ENCODE measurements at regions not wholly inside any gene's neighbourhood (a gene's known extent, or its start where the extent isn't known, plus 50 kb on each side); places are given as distances from the start of the nearest gene placed in this dataset.

DNA sequence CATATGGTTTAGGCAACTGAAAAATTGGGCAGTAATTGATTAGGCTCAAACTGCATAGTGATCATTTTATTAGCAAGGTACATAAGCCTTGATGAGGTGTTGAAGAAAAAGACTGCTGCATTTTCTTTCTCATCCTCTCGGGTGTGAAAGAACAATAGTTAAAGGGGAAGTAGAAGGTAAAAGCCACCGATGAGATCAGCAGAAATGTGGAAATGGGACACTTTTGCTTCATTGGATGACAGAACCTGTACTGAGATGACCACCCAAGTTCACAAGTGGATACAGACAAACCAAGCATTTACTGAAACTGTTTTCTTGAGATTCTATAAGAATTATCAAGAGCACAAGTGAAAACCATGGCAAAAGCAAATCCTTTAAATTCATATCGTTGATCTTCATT, 184.0 kb downstream of the TMX1 start (continued):
- TF ChIP-seq ZNF704 (tag by site-specific recombination; IDR thresholded peaks at IDR 0.05), result no peak

- ChIA-PET POLR2A (no interaction called here), CTCF (interaction anchor here (0.6 kb wide), 1 partner anchor 26 kb away, joined by 3 read pairs; no protein-coding TSS in a partner anchor)
- Histone ChIP-seq H3K36me3 (ENCODE audit: control insufficient read depth in 2 of 2, insufficient read depth in 1 of 2, low read length in 2 of 2) (no peaks in the 10 kb centered on the region), H3K4me3 (ENCODE audit: low read depth, low read length) (no peak overlapping the region), H3K4me1 (ENCODE audit: control insufficient read depth, insufficient read depth, low read length) (no peaks in the 10 kb centered on the region), H3K9me3 (ENCODE audit: control insufficient read depth, insufficient read depth, low read depth, low read length) (no peaks in the 10 kb centered on the region), H3K27ac (ENCODE audit: extremely low read depth, low read depth, low read length) (no peak overlapping the region)
- TF ChIP-seq ZNF548 (tag by site-specific recombination; IDR thresholded peaks at IDR 0.05), result no peak
Measured at GRCh38 chr14:51424561-51425251, 184.7 kb downstream of the TMX1 start.

DNA sequence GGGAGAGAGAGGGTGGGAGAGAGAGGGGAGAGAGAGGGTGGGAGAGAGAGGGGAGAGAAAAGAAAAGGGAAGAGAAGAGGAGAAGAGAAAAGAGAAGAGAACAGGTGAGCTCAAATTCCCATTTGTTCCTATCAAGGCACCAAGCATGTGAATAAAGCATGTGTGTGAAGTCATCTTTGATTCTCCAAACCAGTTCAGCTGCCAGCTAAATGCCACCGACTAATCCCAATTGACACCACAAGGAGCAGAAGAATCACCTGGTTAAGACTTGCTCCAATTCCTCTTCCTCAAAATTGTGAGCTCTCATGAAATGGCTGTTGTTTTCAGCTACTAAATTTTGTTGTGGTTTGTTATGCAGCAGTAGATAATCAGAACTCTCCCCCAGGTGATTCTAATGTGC, 188.9 kb downstream of the TMX1 start:
- no peak overlapping the region for H3K27ac ChIP-seq (ENCODE audit: extremely low read depth, low read depth, low read length)
- H3K9me3 ChIP-seq (ENCODE audit: control insufficient read depth, insufficient read depth, low read depth, low read length), result no peaks in the 10 kb centered on the region
- ChIA-PET POLR2A (no interaction called here), CTCF (no interaction called here)
- TF ChIP-seq ZSCAN18 (tag by site-specific recombination; IDR thresholded peaks at IDR 0.05) (no peak), ZNF610 (tag by site-specific recombination; IDR thresholded peaks at IDR 0.05; ENCODE audit: borderline replicate concordance) (no peak), ZNF391 (tag by site-specific recombination; IDR thresholded peaks at IDR 0.05; ENCODE audit: borderline replicate concordance, low read depth) (no peak), ZNF488 (tag by site-specific recombination; IDR thresholded peaks at IDR 0.05) (no peak), ZNF624 (tag by site-specific recombination; IDR thresholded peaks at IDR 0.05) (no peak), ZNF560 (tag by site-specific recombination; IDR thresholded peaks at IDR 0.05; ENCODE audit: borderline replicate concordance) (no peak), ZNF544 (tag by site-specific recombination; IDR thresholded peaks at IDR 0.05) (no peak), ZNF155 (tag by site-specific recombination; IDR thresholded peaks at IDR 0.05) (no peak), ZNF501 (tag by site-specific recombination; IDR thresholded peaks at IDR 0.05) (no peak)
- TF ChIP-seq, protein P1, sequence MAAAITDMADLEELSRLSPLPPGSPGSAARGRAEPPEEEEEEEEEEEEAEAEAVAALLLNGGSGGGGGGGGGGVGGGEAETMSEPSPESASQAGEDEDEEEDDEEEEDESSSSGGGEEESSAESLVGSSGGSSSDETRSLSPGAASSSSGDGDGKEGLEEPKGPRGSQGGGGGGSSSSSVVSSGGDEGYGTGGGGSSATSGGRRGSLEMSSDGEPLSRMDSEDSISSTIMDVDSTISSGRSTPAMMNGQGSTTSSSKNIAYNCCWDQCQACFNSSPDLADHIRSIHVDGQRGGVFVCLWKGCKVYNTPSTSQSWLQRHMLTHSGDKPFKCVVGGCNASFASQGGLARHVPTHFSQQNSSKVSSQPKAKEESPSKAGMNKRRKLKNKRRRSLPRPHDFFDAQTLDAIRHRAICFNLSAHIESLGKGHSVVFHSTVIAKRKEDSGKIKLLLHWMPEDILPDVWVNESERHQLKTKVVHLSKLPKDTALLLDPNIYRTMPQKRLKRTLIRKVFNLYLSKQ (tag by site-specific recombination; IDR thresholded peaks at IDR 0.05; ENCODE audit: borderline replicate concordance), result no peak
- no peaks in the 10 kb centered on the region for H3K36me3 ChIP-seq (ENCODE audit: control insufficient read depth in 2 of 2, insufficient read depth in 1 of 2, low read length in 2 of 2)
- no peaks in the 10 kb centered on the region for H3K4me1 ChIP-seq (ENCODE audit: control insufficient read depth, insufficient read depth, low read length)
- H3K4me3 ChIP-seq (ENCODE audit: low read depth, low read length), result no peak overlapping the region

DNA sequence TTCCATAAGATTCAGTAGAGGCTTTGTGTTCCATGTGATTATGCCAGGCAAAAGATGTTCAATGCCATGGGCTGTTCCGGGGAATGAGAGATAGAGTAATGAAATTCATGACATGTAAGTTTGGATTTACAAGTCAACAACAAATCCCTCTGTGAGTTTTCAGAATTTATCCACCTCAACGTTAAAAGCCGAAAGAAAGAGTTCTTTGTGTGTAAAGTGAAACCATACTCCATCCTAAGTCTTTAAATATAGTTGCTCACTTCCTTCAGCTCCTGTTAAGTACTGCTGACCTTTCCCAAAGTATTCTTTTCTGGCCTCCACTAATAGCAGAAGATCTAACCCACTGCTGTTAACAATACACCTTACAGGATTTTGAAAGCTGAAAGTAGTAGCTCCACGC, 190.0 kb downstream of the TMX1 start:
- H3K27ac ChIP-seq (ENCODE audit: extremely low read depth, low read depth, low read length), result no peak overlapping the region
- H3K4me1 ChIP-seq (ENCODE audit: control insufficient read depth, insufficient read depth, low read length), result no peaks in the 10 kb centered on the region
- no peaks in the 10 kb centered on the region for H3K9me3 ChIP-seq (ENCODE audit: control insufficient read depth, insufficient read depth, low read depth, low read length)
- no peaks in the 10 kb centered on the region for H3K36me3 ChIP-seq (ENCODE audit: control insufficient read depth in 2 of 2, insufficient read depth in 1 of 2, low read length in 2 of 2)
- ChIA-PET POLR2A (no interaction called here), CTCF (interaction anchor here (0.6 kb wide), 1 partner anchor 108 kb away, joined by 5 read pairs; no protein-coding TSS in a partner anchor)
- no peak overlapping the region for H3K4me3 ChIP-seq (ENCODE audit: low read depth, low read length)
- TF ChIP-seq ZNF391 (tag by site-specific recombination; IDR thresholded peaks at IDR 0.05; ENCODE audit: borderline replicate concordance, low read depth), result no peak
- no peak for TF ChIP-seq ZNF37A (tag by site-specific recombination; IDR thresholded peaks at IDR 0.05)
- TF ChIP-seq IKZF3 (tag by site-specific recombination; IDR thresholded peaks at IDR 0.05), result no peak
- TF ChIP-seq, protein P2, sequence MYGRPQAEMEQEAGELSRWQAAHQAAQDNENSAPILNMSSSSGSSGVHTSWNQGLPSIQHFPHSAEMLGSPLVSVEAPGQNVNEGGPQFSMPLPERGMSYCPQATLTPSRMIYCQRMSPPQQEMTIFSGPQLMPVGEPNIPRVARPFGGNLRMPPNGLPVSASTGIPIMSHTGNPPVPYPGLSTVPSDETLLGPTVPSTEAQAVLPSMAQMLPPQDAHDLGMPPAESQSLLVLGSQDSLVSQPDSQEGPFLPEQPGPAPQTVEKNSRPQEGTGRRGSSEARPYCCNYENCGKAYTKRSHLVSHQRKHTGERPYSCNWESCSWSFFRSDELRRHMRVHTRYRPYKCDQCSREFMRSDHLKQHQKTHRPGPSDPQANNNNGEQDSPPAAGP (tag by site-specific recombination; IDR thresholded peaks at IDR 0.05), result no peak
- no peak for TF ChIP-seq ZFP37 (tag by site-specific recombination; IDR thresholded peaks at IDR 0.05)
- TF ChIP-seq, protein P3, sequence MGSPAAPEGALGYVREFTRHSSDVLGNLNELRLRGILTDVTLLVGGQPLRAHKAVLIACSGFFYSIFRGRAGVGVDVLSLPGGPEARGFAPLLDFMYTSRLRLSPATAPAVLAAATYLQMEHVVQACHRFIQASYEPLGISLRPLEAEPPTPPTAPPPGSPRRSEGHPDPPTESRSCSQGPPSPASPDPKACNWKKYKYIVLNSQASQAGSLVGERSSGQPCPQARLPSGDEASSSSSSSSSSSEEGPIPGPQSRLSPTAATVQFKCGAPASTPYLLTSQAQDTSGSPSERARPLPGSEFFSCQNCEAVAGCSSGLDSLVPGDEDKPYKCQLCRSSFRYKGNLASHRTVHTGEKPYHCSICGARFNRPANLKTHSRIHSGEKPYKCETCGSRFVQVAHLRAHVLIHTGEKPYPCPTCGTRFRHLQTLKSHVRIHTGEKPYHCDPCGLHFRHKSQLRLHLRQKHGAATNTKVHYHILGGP (tag by site-specific recombination; IDR thresholded peaks at IDR 0.05), result no peak
- no peak for TF ChIP-seq ZNF146 (tag by site-specific recombination; IDR thresholded peaks at IDR 0.05)
- no peak for TF ChIP-seq ZFP41 (tag by site-specific recombination; IDR thresholded peaks at IDR 0.05; ENCODE audit: borderline replicate concordance)
- TF ChIP-seq HOXD13 (CRISPR knock-in tag; IDR thresholded peaks at IDR 0.05; ENCODE audit: borderline replicate concordance), result no peak
- no peak for TF ChIP-seq GFI1B (tag by site-specific recombination; IDR thresholded peaks at IDR 0.05)
- TF ChIP-seq ZBTB21 (tag by site-specific recombination; IDR thresholded peaks at IDR 0.05), result no peak
- TF ChIP-seq ZNF501 (tag by site-specific recombination; IDR thresholded peaks at IDR 0.05), result no peak
- TF ChIP-seq WT1 (tag by site-specific recombination; IDR thresholded peaks at IDR 0.05), result no peak
